22Rv1 (cell line): ENCODE measurements at regions not wholly inside any gene's neighbourhood (a gene's known extent, or its start where the extent isn't known, plus 50 kb on each side); places are given as distances from the start of the nearest gene placed in this dataset.

Experiments
- CTCF ChIP-seq: fragments of 450-650 bp; IDR thresholded peaks from 2 replicates; pipeline ENCODE4 v1.5.1; 2017; ENCODE audit warnings: mild to moderate bottlenecking
- ZFX ChIP-seq: fragments of 450-650 bp; IDR thresholded peaks from 2 replicates; pipeline ENCODE4 v1.6.1; 2017; ENCODE audit warnings: antibody characterized with exemption, borderline replicate concordance

- TF ChIP-seq CTCF (no peak), ZFX (no peak)
Observed at GRCh38 chr3:159559771-159560170, 428.9 kb upstream of the IL12A start.
